H1 (cell line): ENCODE measurements at regions not wholly inside any gene's neighbourhood (a gene's known extent, or its start where the extent isn't known, plus 50 kb on each side); places are given as distances from the start of the nearest gene placed in this dataset.

Experiments used
- CTCF ChIA-PET: fragments of 300-600 bp; sonication (Branson Sonifier 250); formaldehyde crosslinking; loops from one replicate; lab custom pipeline; 2021; ENCODE audit not compliant: partially characterized antibody; lab: Charles Lee
- POLR2A ChIA-PET: fragments of 300-600 bp; sonication (Branson Sonifier 250); formaldehyde crosslinking; loops from one replicate; lab custom pipeline; 2021; ENCODE audit warnings: inconsistent platforms; ENCODE audit not compliant: partially characterized antibody; lab: Charles Lee
- DNase-seq, 2 experiments: peaks; one replicate each; pipeline versions ENCODE4 v3.0.0 to v3.0.0-alpha.2; 2010 to 2022; ENCODE audit warnings: low spot score in 2 of 2, low read depth in 1 of 2, mixed read lengths in 1 of 2
- FAIRE-seq: peaks from 2 replicates; lab custom pipeline; 2011; peaks lifted over from hg19 to GRCh38; lab: Jason Lieb, UNC
- H2AFZ ChIP-seq: 2 replicates; pipeline ENCODE4 v1.8.1; 2012; ENCODE audit warnings: low read length, inconsistent platforms
- H2AK5ac ChIP-seq: 2 replicates; pipeline ENCODE4 v1.6.1; 2013; ENCODE audit warnings: low read depth, low read length
- H2BK120ac ChIP-seq: replicated peaks from 2 replicates; pipeline ENCODE3; 2013; ENCODE audit warnings: low read depth, low read length, inconsistent platforms
- H2BK12ac ChIP-seq: 2 replicates; pipeline ENCODE4 v1.6.1; 2013; ENCODE audit warnings: low read depth, low read length
- H2BK15ac ChIP-seq: 2 replicates; pipeline ENCODE4 v1.6.1; 2013; ENCODE audit warnings: low read length
- H2BK20ac ChIP-seq: 2 replicates; pipeline ENCODE4 v1.6.1; 2013; ENCODE audit warnings: low read length
- H2BK5ac ChIP-seq: 2 replicates; pipeline ENCODE4 v1.6.1; 2013; ENCODE audit warnings: low read depth, low read length
- H3K14ac ChIP-seq: 2 replicates; pipeline ENCODE4 v1.6.1; 2013; ENCODE audit warnings: inconsistent platforms; ENCODE audit not compliant: insufficient read length
- H3K18ac ChIP-seq: 2 replicates; pipeline ENCODE4 v1.6.1; 2013; ENCODE audit warnings: low read length; ENCODE audit errors: extremely low read depth
- H3K23ac ChIP-seq: 2 replicates; pipeline ENCODE4 v1.6.1; 2013; ENCODE audit warnings: inconsistent platforms; ENCODE audit not compliant: insufficient read length
- H3K23me2 ChIP-seq: 2 replicates; pipeline ENCODE4 v1.6.1; 2013; ENCODE audit warnings: low read depth, low read length
- H3K27ac ChIP-seq: 2 replicates; pipeline ENCODE4 v1.6.1; 2011; ENCODE audit warnings: low read depth, low read length, inconsistent platforms
- H3K27me3 ChIP-seq, 4 experiments: replicated peaks in 1 of 4; 1 replicate in 1 of 4; 2 replicates in 3 of 4; pipeline versions ENCODE4 v1.6.1 to v1.8.1; 2011 to 2013; ENCODE audit warnings: low read length in 3 of 4, mild to moderate bottlenecking in 3 of 4, inconsistent platforms in 2 of 4, mixed read lengths in 2 of 4, moderate library complexity in 1 of 4; ENCODE audit not compliant: control insufficient read depth in 3 of 4, insufficient read depth in 3 of 4; ENCODE audit errors: extremely low read depth in 1 of 4
- H3K36me3 ChIP-seq, 4 experiments: 2 replicates each; pipeline versions ENCODE4 v1.6.1 to v1.8.1; 2011 to 2013; ENCODE audit warnings: mild to moderate bottlenecking in 4 of 4, low read length in 3 of 4, moderate library complexity in 2 of 4, control low read depth in 1 of 4, inconsistent platforms in 1 of 4; ENCODE audit not compliant: insufficient read depth in 4 of 4, control insufficient read depth in 2 of 4
- H3K4ac ChIP-seq: replicated peaks from 2 replicates; pipeline ENCODE3; 2013; ENCODE audit warnings: low read length, low read depth, mixed read lengths, inconsistent platforms; ENCODE audit not compliant: insufficient read length
- H3K4me1 ChIP-seq, 4 experiments: replicated peaks in 1 of 4; 1 replicate in 1 of 4; 2 replicates in 3 of 4; pipeline versions ENCODE4 v1.6.1 to v1.8.1; 2011 to 2013; ENCODE audit warnings: low read length in 3 of 4, inconsistent platforms in 2 of 4, mixed read lengths in 1 of 4; ENCODE audit not compliant: insufficient read depth in 4 of 4, control insufficient read depth in 3 of 4
- H3K4me2 ChIP-seq, 2 experiments: 2 replicates each; pipeline versions ENCODE4 v1.6.1 to v1.8.1; 2011 to 2013; ENCODE audit warnings: low read depth in 2 of 2, low read length in 2 of 2, control low read depth in 1 of 2, inconsistent platforms in 1 of 2, mild to moderate bottlenecking in 1 of 2; ENCODE audit not compliant: insufficient read depth in 1 of 2
- H3K4me3 ChIP-seq, 4 experiments: fragments of 200-600, 300-600 bp in 1 of 4; sonication (generic), shearing (Covaris generic), sonication (Bioruptor Twin) in 1 of 4; 2 replicates each; pipeline versions ENCODE4 v1.5.1 to v1.8.1; 2011 to 2016; ENCODE audit warnings: low read length in 4 of 4, low read depth in 3 of 4, control low read depth in 2 of 4, inconsistent platforms in 2 of 4, mild to moderate bottlenecking in 2 of 4, mixed read lengths in 1 of 4, moderate library complexity in 1 of 4; ENCODE audit not compliant: insufficient read depth in 2 of 4; ENCODE audit errors: extremely low read depth in 1 of 4
- H3K56ac ChIP-seq: replicated peaks from 2 replicates; pipeline ENCODE3; 2013; ENCODE audit warnings: low read depth, mild to moderate bottlenecking, mixed read lengths, low read length, inconsistent platforms; ENCODE audit not compliant: insufficient read length
- H3K79me1 ChIP-seq: 2 replicates; pipeline ENCODE4 v1.6.1; 2013; ENCODE audit warnings: low read depth, low read length, control low read depth
- H3K79me2 ChIP-seq, 2 experiments: 2 replicates each; pipeline versions ENCODE4 v1.6.1 to v1.8.1; 2012 to 2013; ENCODE audit warnings: low read length in 2 of 2, mild to moderate bottlenecking in 2 of 2, inconsistent platforms in 1 of 2; ENCODE audit not compliant: insufficient read depth in 2 of 2, control insufficient read depth in 1 of 2
- H3K9ac ChIP-seq, 4 experiments: replicated peaks in 1 of 4; 1 replicate in 1 of 4; 2 replicates in 3 of 4; pipeline versions ENCODE4 v1.6.1 to v1.8.1; 2011 to 2013; ENCODE audit warnings: low read depth in 3 of 4, low read length in 3 of 4, control low read depth in 2 of 4, mild to moderate bottlenecking in 2 of 4, moderate library complexity in 2 of 4, inconsistent platforms in 1 of 4; ENCODE audit errors: extremely low read depth in 1 of 4
- H3K9me3 ChIP-seq, 2 experiments: 2 replicates each; pipeline versions ENCODE4 v1.6.1 to v1.8.1; 2012 to 2013; ENCODE audit warnings: mild to moderate bottlenecking in 2 of 2, moderate library complexity in 2 of 2, control low read depth in 1 of 2, inconsistent platforms in 1 of 2, low read depth in 1 of 2, low read length in 1 of 2, mixed read lengths in 1 of 2; ENCODE audit not compliant: insufficient read depth in 2 of 2
- H4K20me1 ChIP-seq, 2 experiments: replicated peaks in 1 of 2; 2 replicates each; pipeline versions ENCODE3 to v1.8.1; 2011 to 2013; ENCODE audit warnings: inconsistent platforms in 2 of 2, low read length in 2 of 2, mild to moderate bottlenecking in 1 of 2; ENCODE audit not compliant: insufficient read depth in 2 of 2, control insufficient read depth in 1 of 2
- H4K5ac ChIP-seq: 2 replicates; pipeline ENCODE4 v1.6.1; 2013; ENCODE audit warnings: low read length, low read depth, mixed read lengths, inconsistent platforms; ENCODE audit not compliant: insufficient read length
- H4K8ac ChIP-seq: 2 replicates; pipeline ENCODE4 v1.8.0; 2013; ENCODE audit warnings: mild to moderate bottlenecking, moderate library complexity, low read length, inconsistent platforms; ENCODE audit not compliant: insufficient read depth; ENCODE audit errors: extremely low read depth
- H4K91ac ChIP-seq: replicated peaks from 2 replicates; pipeline ENCODE3; 2013; ENCODE audit warnings: low read length, mixed read lengths, inconsistent platforms; ENCODE audit not compliant: insufficient read length
- BACH1 ChIP-seq: IDR thresholded peaks from 2 replicates; pipeline ENCODE4 v1.6.1; 2012; ENCODE audit warnings: low read length, improper control_type of control experiment
- CTBP2 ChIP-seq: IDR thresholded peaks from 2 replicates; pipeline ENCODE4 v1.7.0; 2011; ENCODE audit warnings: borderline replicate concordance, mild to moderate bottlenecking, moderate library complexity, mixed read lengths, low read length; ENCODE audit not compliant: insufficient read depth, insufficient read length
- GTF2F1 ChIP-seq: IDR thresholded peaks from 2 replicates; pipeline ENCODE4 v1.6.1; 2012; ENCODE audit warnings: low read depth, low read length, improper control_type of control experiment, borderline replicate concordance
- HDAC6 ChIP-seq: IDR thresholded peaks from one replicate; pipeline ENCODE4 v1.7.1; 2012; ENCODE audit warnings: low read depth, mild to moderate bottlenecking, inconsistent platforms, low read length, moderate library complexity
- JUN ChIP-seq: IDR thresholded peaks from 2 replicates; pipeline ENCODE4 v1.6.1; 2011; ENCODE audit warnings: low read depth, mild to moderate bottlenecking, improper control_type of control experiment, low read length
- POLR2AphosphoS5 ChIP-seq: IDR thresholded peaks from 2 replicates; pipeline ENCODE4 v1.6.1; 2011; ENCODE audit warnings: low read depth, low read length
- SIN3A ChIP-seq, 2 experiments: IDR thresholded peaks in 1 of 2; conservative IDR thresholded peaks in 1 of 2; 2 replicates each; pipeline ENCODE4 v1.6.1; 2011 to 2012; ENCODE audit warnings: low read length in 2 of 2, improper control_type of control experiment in 1 of 2, low read depth in 1 of 2, mild to moderate bottlenecking in 1 of 2
- SIX5 ChIP-seq: IDR thresholded peaks from 2 replicates; pipeline ENCODE4 v1.6.1; 2011; ENCODE audit warnings: mild to moderate bottlenecking, low read depth, low read length
- SRF ChIP-seq: IDR thresholded peaks from 2 replicates; pipeline ENCODE4 v1.6.1; 2011; ENCODE audit warnings: mild to moderate bottlenecking, low read depth, low read length, moderate library complexity
- TCF12 ChIP-seq: IDR thresholded peaks from 2 replicates; pipeline ENCODE4 v1.6.1; 2011; ENCODE audit warnings: low read depth, mild to moderate bottlenecking, low read length
- YY1 ChIP-seq: IDR thresholded peaks from 2 replicates; pipeline ENCODE4 v1.6.1; 2011; ENCODE audit warnings: low read depth, mild to moderate bottlenecking, low read length
- WGBS, 2 experiments: shearing (Covaris generic) in 1 of 2; methylation state at CpG; one replicate each; pipeline versions ENCODE4 v1.1.6 to v1.1.7; 2013 to 2015; ENCODE audit warnings: low lambda C conversion rate in 2 of 2, mixed read lengths in 2 of 2, inconsistent platforms in 1 of 2, low coverage in 1 of 2, missing lambda C conversion rate in 1 of 2; ENCODE audit not compliant: insufficient replicate concordance in 2 of 2, insufficient coverage in 1 of 2, insufficient read length in 1 of 2; ENCODE audit errors: extremely low coverage in 1 of 2, missing lambda C conversion rate in 1 of 2; 5-methylcytosine and 5-hydroxymethylcytosine counted together
- TF ChIP-seq, protein P1 (sequence below): IDR thresholded peaks from 2 replicates; pipeline ENCODE4 v1.6.1; 2012; ENCODE audit warnings: inconsistent platforms
- TF ChIP-seq, protein P2 (sequence below), 3 experiments: IDR thresholded peaks; 1 replicate in 2 of 3; 2 replicates in 1 of 3; pipeline versions ENCODE4 v1.5.1 to v1.6.1; 2011; ENCODE audit warnings: low read length in 3 of 3, mild to moderate bottlenecking in 3 of 3, inconsistent platforms in 2 of 3, low read depth in 1 of 3, moderate library complexity in 1 of 3; ENCODE audit not compliant: insufficient read depth in 1 of 3; ENCODE audit errors: control extremely low read depth in 1 of 3

DNA sequence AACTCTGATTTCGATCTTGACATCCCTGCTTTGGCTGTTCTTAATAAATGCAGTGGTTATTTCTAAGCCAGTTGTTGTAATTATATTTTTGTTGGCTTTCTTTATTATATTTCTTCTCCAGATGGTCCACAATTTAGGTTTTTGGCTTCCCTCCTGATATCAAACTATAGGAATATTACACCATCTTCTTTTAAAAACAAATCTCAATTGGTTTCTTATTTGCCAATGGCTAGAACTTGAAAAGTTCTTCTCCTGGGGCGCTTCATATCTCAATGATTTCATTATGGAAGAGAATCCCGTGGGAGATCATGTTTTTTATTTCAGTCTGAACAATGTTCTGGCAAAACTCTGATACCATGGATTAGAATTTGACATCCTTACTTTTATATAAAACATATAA is 292.3 kb downstream of the FLRT2 start:
- H3K23me2 ChIP-seq = no peaks in the 10 kb centered on the region
- H2BK12ac ChIP-seq = no peak overlapping the region
- no peak overlapping the region for H3K23ac ChIP-seq
- ChIA-PET CTCF (interaction anchor here (1.1 to 1.8 kb wide), 2 partner anchors 9 to 130 kb away, joined by 3 read pairs; no protein-coding TSS in a partner anchor), POLR2A (no interaction called here)
- H3K79me1 ChIP-seq = no peaks in the 10 kb centered on the region
- H2BK5ac ChIP-seq = no peak overlapping the region
- H3K18ac ChIP-seq = no peak overlapping the region
- no peak overlapping the region for H3K14ac ChIP-seq
- no peak overlapping the region for H3K56ac ChIP-seq
- H3K4me2 ChIP-seq = no peak overlapping the region
- no peaks in the 10 kb centered on the region for H3K36me3 ChIP-seq
- H4K91ac ChIP-seq = no peak overlapping the region
- no peak for DNase-seq
- no peak overlapping the region for H2BK15ac ChIP-seq
- H3K27ac ChIP-seq = no peak overlapping the region
- H4K8ac ChIP-seq = no peak overlapping the region
- H3K9me3 ChIP-seq = no peaks in the 10 kb centered on the region
- H3K4me1 ChIP-seq = no peaks in the 10 kb centered on the region
- H2BK120ac ChIP-seq = no peak overlapping the region
- 95% methylated on average over 3 of the region's 3 CpGs; no CpG with 5 or more reads in 1 of the 2 experiments for WGBS, 2 experiments
- FAIRE-seq = no peak
- no peak overlapping the region for H2AK5ac ChIP-seq
- H3K4me3 ChIP-seq = no peak overlapping the region
- no peak overlapping the region for H2AFZ ChIP-seq
- no peak overlapping the region for H3K9ac ChIP-seq
- H3K79me2 ChIP-seq = no peaks in the 10 kb centered on the region
- no peak overlapping the region for H2BK20ac ChIP-seq
- H3K27me3 ChIP-seq = no peaks in the 10 kb centered on the region
- H3K4ac ChIP-seq = no peak overlapping the region
- no peak overlapping the region for H4K5ac ChIP-seq
- H4K20me1 ChIP-seq = no peaks in the 10 kb centered on the region
- TF ChIP-seq GTF2F1 (no peak), HDAC6 (no peak), JUN (no peak), SRF (no peak), SIN3A (conservative IDR thresholded peaks at IDR 0.05 in 1 of 2, IDR thresholded peaks at IDR 0.05 in 1 of 2; ENCODE audit: low read depth in 1 of 2, low read length in 2 of 2) (no peak), TCF12 (no peak), CTBP2 (no peak), SIX5 (no peak), BACH1 (no peak), YY1 (no peak), POLR2AphosphoS5 (no peak)
- TF ChIP-seq, protein P1, sequence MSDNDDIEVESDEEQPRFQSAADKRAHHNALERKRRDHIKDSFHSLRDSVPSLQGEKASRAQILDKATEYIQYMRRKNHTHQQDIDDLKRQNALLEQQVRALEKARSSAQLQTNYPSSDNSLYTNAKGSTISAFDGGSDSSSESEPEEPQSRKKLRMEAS = no peak
- TF ChIP-seq, protein P2, sequence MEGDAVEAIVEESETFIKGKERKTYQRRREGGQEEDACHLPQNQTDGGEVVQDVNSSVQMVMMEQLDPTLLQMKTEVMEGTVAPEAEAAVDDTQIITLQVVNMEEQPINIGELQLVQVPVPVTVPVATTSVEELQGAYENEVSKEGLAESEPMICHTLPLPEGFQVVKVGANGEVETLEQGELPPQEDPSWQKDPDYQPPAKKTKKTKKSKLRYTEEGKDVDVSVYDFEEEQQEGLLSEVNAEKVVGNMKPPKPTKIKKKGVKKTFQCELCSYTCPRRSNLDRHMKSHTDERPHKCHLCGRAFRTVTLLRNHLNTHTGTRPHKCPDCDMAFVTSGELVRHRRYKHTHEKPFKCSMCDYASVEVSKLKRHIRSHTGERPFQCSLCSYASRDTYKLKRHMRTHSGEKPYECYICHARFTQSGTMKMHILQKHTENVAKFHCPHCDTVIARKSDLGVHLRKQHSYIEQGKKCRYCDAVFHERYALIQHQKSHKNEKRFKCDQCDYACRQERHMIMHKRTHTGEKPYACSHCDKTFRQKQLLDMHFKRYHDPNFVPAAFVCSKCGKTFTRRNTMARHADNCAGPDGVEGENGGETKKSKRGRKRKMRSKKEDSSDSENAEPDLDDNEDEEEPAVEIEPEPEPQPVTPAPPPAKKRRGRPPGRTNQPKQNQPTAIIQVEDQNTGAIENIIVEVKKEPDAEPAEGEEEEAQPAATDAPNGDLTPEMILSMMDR (IDR thresholded peaks at IDR 0.05; ENCODE audit: control extremely low read depth in 1 of 3, insufficient read depth in 1 of 3, low read depth in 1 of 3, low read length in 3 of 3) = no peak
